HG03558 (cell line): ENCODE measurements at regions not wholly inside any gene's neighbourhood (a gene's known extent, or its start where the extent isn't known, plus 50 kb on each side); places are given as distances from the start of the nearest gene placed in this dataset.
"Not testable (repeated sequence)": the region's sequence is repeated elsewhere in the genome, so short reads cannot be mapped to it uniquely, and the experiment has no call there.

Experiments used
- ATAC-seq: cut with Tn5 transposase; IDR thresholded peaks from one replicate; pipeline ENCODE4 v1.9.1; 2021; ENCODE audit warnings: moderate number of reproducible peaks; ENCODE audit not compliant: unreplicated experiment; ENCODE audit errors: extremely low read depth

DNA sequence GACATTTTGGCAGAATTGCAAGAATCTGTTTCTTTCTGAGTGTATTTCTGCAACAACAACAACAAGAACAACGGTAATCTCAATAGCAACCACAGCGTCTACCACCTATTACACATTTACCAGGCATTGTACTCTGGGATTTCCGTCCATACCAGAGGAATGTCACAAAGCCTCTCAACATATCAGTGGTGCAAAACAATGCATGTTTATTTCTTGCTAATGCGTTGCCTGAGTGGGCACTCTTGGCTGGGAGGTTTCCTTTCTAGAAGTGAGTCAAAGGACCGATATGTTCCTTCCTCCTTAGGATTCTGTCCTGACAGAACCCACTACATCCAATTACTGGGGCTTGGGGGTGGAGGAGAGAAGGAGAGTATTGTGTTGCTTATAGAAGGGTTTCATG, 585.6 kb downstream of the TSN start:
- ATAC-seq: no peak

GRCh38 chr2:122352151-122352550, 596.7 kb downstream of the TSN start:
- ATAC-seq: not testable (repeated sequence)

- no peak for ATAC-seq
These were observed 602.5 kb downstream of the TSN start for GRCh38 chr2:122357998-122358397.

GRCh38 chr2:122358729-122359128, 603.3 kb downstream of the TSN start:
- no peak for ATAC-seq

GRCh38 chr2:122363885-122364284, 608.4 kb downstream of the TSN start:
- no peak for ATAC-seq

DNA sequence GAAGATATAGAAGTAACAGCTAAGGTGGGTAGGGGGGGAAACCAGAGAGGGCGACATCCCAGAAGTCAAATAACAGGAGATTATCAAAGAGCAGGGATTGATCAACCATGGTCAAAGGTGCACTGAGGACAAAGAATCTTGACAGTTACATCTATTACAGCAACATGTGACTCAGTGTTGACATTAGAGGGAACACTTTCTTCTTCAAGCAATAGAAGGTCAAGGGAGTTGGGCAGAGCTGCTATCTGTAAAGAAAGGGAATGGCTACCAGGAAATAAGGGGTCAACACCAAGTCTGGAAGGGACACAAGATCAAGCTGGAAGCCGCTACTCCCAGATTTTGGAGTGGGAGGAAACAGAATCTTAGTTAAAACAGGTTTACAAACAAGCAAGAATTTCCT, 611.0 kb downstream of the TSN start:
- no peak for ATAC-seq

DNA sequence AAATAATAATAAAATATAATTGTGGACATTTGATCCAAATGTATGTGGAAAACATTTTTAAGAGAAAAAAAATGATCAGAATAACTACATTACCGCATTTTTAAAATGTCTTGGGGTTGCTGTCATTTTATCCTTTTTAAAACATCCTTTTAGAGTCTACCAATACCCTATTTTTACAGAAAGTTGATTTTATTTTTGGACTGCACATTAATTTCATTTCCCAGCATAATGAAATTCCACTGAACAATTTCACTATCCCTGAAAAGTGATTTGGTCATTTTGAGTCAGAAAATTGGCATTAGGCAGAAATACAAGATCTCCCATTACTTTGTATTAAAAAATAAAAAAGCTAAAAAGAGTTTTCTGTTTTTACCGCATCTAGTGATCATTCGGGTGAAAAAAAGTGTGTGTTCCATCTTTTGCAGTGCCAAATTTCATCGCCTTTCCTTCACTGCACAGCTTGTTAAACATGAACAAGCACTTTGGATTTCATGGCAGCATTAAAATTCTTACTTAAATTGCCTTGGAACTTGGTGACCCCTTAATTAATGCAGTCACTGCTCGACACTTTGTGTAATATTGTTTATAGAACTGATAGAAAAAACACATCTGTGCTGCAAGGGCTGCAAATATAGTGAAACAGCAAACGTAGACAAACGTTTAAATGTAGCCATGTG, 611.7 kb downstream of the TSN start:
- ATAC-seq: no peak

DNA sequence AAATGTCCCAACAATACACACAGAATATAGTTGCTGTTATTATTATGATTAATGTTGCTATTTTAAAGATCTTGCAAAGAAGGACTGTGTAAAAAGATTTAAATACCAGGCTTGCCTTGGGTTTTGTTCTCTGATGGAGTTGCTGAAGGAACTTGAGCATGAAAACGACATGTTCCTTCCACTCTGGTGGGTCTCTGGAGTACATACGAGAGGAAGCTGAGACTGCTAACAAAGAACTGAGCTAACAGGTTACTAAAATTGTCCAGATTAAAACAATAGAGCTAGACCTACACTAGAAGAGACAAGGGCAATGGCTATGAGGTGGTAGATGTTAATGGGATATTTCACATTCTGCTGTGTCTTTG, 612.2 kb downstream of the TSN start:
- no peak for ATAC-seq

GRCh38 chr2:122368576-122369243, 613.3 kb downstream of the TSN start:
- ATAC-seq: no peak

DNA sequence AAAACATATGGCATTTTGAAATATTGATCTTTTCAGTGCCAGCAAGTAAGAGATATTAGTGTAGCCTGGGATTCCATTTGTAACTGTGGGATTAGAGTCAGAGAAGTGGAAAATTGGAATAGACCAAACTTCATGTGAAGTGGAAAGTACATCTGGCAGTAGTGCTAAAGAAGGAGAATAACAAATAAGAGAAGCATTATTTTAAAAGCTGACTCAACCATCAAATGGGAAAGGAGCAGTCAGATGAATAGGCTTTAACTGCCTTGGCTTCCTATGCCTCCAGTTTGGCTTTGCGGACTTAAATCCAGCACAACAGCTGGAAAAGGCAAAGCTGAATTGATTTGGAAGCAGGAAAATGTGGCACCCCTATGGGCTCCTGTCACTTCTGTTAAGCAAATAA, 623.1 kb downstream of the TSN start:
- ATAC-seq: no peak

DNA sequence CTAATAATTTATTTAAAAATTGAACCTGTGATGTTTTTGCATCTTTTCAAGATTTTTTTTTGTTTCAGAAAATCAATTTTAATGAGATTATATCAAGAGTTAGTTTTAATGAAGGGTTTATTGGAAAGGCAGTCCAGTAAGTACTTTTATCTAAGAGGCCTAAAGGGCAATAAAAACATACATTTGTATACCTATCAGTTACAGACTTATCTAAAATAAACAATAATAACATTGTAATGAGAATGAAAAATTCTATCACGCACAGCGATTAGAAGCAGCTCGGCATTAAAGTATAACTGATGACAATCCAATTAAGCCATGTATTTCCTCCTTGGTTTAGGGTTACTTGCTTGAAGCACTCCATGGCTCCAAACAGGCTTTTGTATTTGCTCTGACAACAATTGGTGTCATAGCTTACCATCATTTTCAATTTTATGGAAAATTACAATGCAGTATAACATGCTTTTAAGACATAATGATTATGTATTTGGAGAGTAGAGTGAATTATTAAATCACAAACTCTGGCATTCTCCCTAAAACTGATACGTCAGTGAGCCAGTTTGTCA, 629.4 kb downstream of the TSN start:
- no peak for ATAC-seq

- ATAC-seq: no peak
These were observed 632.8 kb downstream of the TSN start for GRCh38 chr2:122388208-122388607.

GRCh38 chr2:122389694-122390093, 634.2 kb downstream of the TSN start:
- ATAC-seq: no peak

DNA sequence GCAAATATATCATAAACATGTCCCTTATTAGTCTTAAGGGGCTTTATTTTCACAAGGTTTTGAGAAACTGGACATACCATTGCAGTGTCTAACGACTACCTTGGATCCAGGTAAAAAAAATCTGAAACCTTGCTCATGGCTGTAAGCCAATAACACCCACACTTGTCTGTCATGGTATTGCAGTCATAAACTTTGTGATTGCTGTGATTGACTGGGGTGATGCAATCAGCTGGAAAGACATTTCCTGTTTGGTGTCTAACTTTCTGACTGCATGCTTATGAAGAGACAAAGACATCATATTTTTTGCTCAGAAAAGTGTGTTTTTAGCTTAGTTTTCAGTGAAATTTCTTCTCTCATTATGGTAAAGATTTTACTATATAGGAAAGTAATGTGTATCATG, 635.0 kb downstream of the TSN start:
- ATAC-seq: no peak

DNA sequence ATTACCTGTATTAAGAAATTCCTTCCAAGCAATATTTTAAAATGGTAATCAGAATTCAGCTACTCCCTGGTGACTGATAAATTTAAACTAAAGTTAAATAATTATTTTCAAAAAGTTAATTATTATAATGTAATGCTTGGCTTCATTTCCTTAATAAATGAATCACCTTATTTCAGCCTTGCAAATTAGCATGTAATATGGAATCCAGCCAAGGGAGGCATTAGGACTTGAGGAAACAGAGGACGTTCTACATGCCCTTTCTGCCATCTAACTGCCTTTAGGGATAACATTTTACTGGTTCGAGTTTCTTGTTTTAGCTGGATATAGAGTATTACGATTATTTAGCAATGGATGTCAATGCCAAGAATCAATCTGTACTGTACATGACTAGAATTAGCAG, 636.3 kb downstream of the TSN start:
- ATAC-seq: no peak

DNA sequence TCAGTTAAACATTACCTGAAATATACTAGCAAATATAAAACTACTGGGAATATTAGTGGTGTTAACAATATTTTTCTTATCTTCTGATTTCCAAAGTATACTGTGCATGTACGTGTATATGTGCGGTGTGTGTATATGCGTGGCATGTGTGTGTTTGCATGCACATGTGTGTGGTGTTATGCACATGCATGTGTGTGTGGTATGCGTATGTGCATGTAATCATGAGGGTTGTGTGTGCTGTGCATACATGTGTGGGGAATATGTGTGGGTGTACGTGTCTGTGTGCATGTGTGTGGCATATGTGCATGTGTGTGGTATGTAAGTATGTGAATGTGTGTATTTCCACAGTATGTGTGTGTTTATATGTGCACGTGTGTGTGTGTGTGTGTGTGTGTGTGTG, 640.2 kb downstream of the TSN start:
- ATAC-seq: no peak

- no peak for ATAC-seq
These were observed 655.8 kb downstream of the TSN start for GRCh38 chr2:122411231-122411630.

DNA sequence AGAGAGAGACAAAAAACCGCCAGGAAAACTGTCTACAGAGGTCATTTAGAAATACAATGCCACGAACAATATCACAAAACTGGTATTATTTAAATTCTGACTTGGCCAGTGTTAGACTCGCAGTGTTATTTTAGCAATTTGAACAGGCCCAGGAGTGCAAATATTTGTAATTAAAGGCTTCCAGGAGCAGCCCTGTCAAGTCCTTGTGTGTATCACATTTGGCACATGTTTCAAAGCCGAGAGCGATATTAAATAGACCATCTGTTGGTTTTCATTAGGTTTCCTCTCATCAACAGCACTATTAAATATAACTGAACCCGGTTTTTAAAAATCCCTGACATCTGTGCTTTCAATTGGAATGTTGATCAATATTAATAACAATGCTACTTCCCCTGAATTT, 656.9 kb downstream of the TSN start:
- no peak for ATAC-seq

DNA sequence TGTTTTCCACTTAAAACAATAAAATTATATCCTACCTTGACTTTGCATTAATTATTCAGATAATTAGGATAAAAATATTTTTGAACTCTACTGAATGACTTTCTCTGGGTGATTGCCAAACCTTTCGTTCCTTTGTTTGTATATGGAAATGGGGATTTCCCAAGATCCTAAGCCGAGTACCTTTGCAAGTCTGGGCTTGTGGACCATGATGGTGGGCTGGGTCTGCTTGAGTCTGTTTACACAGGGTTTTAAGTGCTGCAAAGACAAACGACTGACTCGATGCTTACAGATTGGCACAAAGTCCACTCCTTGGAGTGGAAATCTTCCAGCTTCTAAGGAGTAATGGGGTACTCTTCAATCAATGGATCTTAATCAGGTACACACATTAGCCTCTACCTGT, 659.5 kb downstream of the TSN start:
- ATAC-seq: no peak

GRCh38 chr2:122417114-122417513, 661.7 kb downstream of the TSN start:
- no peak for ATAC-seq

DNA sequence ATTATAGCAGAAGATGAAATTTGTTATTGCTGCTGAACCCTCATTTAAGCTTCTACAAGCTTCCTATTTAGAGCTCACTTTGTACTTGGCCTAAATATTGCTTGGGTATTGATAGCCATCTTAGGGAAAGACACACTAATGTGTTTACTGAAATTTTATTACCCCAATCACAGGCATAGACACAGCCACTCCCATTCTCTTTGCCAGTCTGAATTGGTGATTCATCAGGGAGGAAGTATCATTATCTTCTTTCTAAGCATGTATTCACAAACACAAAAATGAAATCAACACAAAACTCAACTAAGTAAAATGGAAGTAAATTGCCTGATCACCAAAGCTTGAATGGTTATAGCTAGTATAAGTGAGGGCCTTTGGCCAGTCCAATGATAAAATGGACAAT, 666.3 kb downstream of the TSN start:
- ATAC-seq: no peak

GRCh38 chr2:122422384-122422991, 667.0 kb downstream of the TSN start:
- no peak for ATAC-seq
